Right ventricle myocardium superior (tissue), 1 donor: ENCODE measurements at regions not wholly inside any gene's neighbourhood (a gene's known extent, or its start where the extent isn't known, plus 50 kb on each side); places are given as distances from the start of the nearest gene placed in this dataset.
A peak's percentile ranks its signal among the peaks of the same experiment; 100 is the strongest.

Experiments used
- ATAC-seq: fragments of 200-7000 bp; cut with Tn5 transposase; one replicate; pipeline ENCODE4 v1.9.1; 2020; ENCODE audit warnings: mild to moderate bottlenecking; ENCODE audit not compliant: poor library complexity
- DNase-seq: peaks from one replicate; pipeline ENCODE4 v3.0.0-alpha.2; 2020
- intact Hi-C: fragments of 100-400 bp; cut with DNase I; formaldehyde crosslinking; loops from one replicate; pipeline ENCODE4 v1.11.2; 2022
- donor health status: DM: no; HTN: yes; CAD: no; lungs with severe emphysema.

DNA sequence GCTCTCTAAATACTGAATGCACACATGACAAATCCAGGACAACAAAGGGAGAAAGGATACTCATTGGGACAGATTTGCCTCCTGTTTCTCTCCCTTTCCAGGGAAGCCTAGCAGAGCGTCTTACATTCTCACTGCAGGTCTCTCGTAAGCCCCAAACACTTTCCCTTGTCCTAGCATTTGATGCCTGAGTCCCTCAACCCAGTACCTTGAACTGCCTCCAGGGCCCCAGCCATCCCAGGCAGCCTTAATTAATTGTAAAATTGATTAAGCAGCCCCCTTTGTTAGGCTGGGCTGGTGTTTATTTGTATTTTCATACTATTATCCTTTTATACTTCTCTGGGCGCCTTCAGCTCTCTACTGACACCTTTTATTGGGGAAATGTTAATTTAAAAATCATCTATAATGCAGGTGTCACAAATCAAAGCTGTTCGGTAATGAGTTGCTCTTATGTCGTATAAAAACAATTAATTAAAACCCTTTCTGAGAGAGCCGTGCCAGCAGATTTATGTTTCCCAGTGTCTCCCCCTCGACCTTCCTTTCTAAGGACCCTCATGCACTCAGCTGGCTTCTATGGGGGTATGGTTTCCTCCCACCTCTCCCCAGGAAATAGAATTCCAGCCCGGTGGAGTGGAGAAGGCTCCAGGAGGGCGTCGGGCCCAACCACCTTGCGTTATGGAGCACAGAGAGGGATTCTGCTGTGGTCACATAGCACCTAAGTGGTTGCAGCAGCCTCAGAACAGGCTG, 243.8 kb downstream of the RPS24 start:
- peak; percentile 7 for ATAC-seq
- intact Hi-C loops: no loop called here
- DNase-seq: no peak

DNA sequence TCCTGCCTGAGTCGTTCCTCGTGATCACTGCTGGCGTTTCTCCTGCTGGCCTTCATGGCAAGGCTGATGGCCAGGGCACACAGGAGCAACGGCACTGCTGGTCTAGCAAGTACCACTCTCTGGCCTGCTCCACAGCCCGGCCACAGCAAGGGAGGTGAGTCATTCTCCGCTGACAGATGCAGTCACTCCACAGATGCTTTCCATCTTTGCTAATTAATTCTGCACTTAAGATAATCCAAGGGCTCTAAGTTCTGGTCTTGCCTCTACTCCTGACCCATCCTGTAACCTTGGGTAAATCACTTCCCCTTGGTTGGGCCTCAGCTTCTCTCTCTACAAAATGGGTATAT, 244.4 kb downstream of the RPS24 start:
- peak; percentile 87 for DNase-seq
- intact Hi-C loops: no loop called here
- peak; percentile 95 for ATAC-seq

DNA sequence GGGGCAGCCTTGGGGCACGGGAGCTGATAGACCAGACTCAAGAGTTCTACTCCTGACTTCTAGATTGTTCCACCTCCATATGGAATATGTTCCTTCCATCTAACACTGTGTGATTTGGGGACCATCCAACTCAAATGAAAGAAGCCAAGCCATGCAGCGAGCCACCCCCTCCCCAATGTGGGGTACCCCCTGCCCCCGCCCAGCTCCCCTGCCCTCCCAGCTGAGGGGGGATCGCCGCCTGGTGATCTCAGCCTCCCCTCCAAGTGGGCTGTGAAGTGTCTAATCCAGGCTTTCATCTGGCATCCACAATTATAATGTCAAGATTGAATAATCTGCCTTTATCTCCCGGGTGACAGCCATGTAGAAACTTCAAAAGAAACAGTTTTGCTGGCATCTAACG, 246.1 kb downstream of the RPS24 start:
- intact Hi-C loops: no loop called here
- DNase-seq: no peak
- no peak for ATAC-seq

DNA sequence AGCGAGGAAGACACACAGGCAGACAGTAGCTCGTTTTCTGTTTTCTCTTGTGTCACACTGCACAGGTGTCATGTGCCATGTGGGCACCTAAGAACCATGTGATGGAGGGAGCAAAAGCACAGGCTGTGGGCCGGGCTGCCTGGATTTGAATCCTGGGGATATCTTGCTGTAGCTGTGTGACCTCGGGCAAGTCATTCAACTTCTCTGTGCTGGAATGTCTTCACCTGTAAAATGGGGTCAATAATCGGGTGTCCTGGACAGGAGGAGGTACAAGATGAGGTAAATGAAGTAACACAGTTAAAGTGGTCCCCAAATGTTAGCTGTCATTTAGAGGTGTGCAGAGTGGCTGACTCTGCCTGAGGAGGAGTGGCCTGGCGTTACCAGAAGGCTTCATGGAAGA, 246.9 kb downstream of the RPS24 start:
- intact Hi-C loops: no loop called here
- DNase-seq: no peak
- ATAC-seq: no peak

DNA sequence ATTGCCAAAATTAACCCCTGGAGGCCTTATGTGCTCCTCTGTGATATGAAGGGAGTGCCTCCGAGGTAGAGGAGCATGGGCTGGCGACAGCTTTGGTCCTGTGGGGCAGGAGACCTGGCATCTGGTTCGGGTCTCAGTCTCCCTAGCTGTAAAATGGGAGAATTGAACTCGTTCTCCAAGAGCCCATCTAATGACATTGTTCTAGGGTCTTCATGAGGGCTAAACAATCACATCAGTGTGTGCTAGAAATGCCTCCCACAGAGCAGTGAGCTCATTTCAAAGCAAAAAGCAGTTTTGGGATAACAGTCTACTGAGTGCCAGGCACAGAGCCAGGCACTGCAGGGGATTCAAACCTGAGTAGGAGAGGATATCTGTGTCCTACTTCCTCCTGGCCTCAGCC, 248.0 kb downstream of the RPS24 start:
- intact Hi-C loops: no loop called here
- ATAC-seq (no peak), DNase-seq (no peak)

DNA sequence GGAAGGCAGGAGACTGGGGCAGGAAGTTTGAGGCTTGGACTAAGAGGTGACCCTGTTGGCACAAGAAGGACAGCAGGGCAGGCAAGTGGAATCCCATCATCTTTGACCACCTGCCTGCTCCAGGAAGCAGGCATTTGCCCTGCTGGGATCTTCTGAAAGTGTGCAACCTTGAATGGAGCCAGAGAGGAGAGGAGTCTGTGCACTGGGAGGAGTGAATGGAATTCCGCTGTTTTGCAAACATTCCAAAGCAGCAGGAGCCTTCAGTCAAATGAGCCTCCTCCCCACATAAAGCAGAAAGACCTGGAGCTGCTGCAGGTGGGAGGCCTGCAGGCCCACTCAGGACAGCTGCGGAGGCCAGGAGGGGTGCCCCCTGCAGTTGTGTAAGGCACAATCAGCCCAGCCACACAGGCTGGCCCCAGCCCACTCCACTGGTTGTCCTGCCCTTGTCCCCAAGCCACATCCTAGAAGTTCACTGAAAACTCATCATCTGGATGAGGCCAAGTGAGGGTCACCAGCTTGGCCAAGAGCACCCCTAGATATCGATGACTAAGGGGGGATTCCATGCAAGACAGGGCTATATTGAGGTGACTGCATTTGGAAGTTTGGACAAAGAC, 249.5 kb downstream of the RPS24 start:
- intact Hi-C loops: no loop called here
- ATAC-seq (no peak), DNase-seq (no peak)

DNA sequence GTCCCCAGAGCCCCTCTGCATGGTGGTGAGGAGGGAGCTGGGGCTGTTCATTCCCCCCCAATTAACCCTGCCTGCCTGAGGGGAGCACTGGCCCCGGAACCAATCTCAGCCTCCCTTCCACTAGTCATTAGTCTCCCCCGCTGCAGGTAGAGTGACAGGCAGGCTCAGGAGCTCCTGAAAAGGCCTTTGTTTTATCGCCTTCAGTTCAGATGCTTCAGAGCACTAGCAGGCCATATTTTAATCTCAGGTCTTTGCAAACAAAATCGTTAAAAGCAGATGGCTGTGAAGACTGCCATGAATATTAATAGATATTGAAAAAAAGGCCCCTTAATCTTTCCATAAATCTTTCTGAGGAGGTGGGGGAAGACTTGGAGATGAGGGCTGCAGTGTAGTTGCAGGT, 250.7 kb downstream of the RPS24 start:
- intact Hi-C loops: no loop called here
- ATAC-seq: no peak
- DNase-seq: no peak

DNA sequence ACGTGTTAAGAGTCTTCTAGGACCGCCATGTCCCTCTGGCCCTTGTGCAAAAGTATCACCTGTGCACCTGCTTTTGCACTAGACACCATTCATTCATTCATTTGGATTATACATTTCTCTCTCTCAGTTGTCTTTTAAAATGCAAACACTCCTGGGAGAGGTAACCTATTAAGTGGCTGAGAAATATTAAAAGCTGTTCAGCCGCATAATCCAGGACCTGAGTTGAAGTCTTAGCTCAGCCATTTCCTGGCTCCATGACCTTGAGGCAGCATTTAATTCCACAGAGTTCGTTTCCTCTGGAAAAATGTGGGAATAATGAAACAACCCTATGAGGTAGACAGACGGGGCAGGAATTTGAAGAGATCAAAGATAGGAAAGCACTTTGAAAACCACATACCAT, 251.6 kb downstream of the RPS24 start:
- DNase-seq (no peak), ATAC-seq (no peak)
- intact Hi-C loops: no loop called here

DNA sequence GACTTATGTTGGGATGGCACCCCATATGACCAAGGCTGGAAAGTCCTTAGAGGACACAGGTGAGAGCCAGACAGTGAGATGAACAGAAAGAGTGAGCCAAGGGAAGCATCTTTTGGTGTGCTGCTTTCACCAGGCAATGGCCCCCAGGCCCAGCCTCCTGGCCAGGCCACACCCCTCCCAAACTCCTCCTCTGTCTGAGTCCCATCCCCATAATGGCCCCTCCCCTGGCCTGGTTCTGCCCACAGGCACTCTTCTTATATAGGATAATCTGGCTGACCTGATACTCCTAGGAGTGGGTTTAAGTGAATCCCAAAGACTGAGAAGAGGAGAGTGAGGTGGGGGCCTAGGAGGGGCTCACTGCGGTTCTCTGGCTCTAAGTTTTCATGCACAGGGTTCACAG, 252.5 kb downstream of the RPS24 start:
- intact Hi-C loops: no loop called here
- DNase-seq (no peak), ATAC-seq (no peak)

DNA sequence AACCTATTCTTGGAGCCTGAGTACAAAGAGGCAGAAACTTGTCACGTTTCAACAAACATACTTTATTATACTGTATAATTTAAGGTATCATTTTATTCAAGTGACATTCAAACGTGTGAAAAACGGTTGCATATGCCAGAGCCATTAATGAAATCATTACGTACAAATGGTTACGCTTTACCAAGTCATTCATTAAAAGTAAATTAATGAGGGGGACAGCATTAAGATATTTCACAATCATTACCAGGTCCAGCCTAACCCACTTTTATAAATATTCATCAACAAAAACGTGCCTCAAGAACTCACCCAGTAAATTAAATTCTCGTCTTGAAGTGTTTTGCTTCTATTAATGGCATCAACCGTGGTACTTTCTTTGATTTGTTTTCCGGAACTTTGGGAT, 253.0 kb downstream of the RPS24 start:
- intact Hi-C loops: no loop called here
- DNase-seq: no peak
- no peak for ATAC-seq

DNA sequence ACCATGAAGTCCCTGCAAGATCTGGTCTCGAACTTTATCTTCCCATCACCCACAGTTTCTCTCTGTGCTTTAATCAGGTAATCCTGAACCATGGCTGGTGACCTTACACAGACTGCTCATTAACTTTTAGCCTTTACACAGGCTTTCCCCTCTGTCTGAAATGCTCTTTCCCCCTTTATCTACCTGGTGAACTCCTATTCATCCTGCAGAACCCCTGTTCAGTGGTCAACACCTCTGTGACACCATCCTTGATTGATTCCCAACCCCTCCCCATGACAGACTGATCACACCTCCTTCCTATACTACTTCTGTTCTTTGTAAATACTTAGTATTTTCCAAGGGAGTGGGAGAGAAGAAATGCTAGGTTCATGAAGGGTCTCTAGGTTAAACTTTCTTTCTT, 254.0 kb downstream of the RPS24 start:
- ATAC-seq (no peak), DNase-seq (no peak)
- intact Hi-C loops: no loop called here

DNA sequence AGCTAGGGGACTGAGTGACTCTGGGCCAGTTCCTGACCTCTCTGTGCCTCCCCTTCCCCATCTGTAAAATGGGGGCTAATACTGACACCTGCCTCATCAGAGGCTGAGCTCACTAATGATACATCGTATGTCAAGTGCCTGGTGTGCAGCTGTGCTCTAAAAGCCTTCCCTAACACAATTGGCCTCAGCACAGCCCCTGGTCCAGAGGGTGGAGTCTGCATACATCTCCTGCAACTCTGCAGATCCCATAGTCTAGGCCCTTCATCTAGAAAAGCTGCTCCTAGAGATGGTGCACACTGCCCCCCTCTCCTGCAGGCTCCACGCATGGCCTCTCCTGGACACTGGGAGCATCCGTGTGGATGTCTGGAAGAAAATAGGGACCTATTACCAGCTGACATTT, 255.0 kb downstream of the RPS24 start:
- no peak for DNase-seq
- intact Hi-C loops: no loop called here
- no peak for ATAC-seq

DNA sequence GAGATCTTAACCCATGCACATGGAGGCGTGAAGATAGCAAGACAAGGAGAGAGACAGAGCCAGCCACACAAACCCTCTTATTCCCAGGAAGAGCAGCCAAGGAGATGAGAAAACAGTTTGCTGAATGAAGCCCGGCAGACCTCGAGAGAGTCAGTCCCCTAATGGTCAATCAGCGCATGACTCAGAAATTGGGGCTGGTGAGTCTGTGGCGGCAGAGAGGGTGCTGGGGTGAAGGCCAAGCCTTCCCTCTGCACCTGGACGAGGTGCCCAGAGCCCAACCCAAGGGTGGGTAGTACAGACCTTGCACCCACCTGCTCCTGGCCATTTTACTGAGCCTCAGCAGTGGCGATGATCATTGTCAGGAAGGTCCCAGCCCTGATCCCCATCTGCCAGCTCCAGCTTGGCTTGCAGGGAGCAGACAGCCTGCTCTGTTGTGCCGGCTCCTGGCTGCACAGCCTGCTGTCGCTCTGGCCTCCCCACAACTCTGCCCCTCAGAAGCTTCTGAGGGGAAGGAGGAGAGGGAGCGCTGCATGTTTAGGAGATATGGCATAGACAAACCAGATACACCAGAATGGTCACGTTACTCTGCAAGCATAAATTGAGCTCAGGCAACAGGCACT, 256.6 kb downstream of the RPS24 start:
- ATAC-seq (no peak), DNase-seq (no peak)
- intact Hi-C loops: no loop called here

DNA sequence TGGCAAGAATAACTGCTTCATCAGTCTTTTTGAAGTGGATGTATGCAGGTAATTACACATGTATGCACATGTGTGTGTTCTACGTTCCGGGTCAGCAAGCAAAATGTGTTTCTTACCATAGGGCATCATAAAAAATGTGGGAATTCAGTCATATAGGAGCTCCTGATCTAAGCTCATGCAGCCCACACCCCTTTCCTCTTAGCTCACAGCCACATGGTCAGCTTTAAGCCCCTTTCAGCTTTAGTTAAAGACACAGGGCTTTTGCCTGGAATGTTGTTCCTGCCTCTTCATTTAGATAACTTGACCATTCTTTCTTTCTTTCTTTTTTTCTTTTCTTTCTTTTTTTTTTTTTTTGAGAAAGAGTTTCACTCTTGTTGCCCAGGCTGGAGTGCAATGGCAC, 258.1 kb downstream of the RPS24 start:
- intact Hi-C loops: no loop called here
- no peak for DNase-seq
- no peak for ATAC-seq

DNA sequence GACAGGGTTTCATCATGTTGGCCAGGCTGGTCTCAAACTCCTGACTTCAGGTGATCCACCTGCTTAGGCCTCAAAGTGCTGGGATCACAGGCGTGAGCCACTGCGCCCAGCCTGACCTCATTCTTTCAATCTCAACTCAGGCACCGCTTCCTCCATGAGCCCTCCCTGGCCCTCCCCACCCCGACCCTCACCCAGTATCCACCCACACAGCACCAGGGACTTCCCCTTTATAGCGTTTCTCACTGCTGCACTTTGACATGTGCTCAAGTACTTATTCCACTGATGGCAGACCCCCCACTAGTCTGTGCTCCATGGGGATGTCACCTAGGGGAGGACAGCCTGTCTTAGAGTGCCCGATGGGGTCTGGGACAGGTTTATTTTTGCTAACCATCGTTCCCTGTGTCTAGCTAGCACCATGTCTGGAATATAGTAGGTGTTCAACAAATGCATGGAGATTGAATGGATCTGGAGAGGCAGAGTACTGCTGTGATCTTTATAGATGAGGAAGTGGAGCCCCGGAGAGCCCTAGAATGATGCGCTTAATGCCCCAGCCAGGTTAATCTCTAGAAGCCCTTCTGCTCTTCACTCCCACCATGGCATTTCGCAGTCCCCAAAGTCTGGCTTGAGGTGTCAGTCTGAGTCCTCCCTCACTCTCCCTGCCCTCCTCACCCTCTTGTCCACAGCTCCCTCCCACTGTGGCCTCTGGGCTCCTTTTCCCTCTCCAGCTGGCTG, 258.8 kb downstream of the RPS24 start:
- no peak for ATAC-seq
- intact Hi-C loops: no loop called here

DNA sequence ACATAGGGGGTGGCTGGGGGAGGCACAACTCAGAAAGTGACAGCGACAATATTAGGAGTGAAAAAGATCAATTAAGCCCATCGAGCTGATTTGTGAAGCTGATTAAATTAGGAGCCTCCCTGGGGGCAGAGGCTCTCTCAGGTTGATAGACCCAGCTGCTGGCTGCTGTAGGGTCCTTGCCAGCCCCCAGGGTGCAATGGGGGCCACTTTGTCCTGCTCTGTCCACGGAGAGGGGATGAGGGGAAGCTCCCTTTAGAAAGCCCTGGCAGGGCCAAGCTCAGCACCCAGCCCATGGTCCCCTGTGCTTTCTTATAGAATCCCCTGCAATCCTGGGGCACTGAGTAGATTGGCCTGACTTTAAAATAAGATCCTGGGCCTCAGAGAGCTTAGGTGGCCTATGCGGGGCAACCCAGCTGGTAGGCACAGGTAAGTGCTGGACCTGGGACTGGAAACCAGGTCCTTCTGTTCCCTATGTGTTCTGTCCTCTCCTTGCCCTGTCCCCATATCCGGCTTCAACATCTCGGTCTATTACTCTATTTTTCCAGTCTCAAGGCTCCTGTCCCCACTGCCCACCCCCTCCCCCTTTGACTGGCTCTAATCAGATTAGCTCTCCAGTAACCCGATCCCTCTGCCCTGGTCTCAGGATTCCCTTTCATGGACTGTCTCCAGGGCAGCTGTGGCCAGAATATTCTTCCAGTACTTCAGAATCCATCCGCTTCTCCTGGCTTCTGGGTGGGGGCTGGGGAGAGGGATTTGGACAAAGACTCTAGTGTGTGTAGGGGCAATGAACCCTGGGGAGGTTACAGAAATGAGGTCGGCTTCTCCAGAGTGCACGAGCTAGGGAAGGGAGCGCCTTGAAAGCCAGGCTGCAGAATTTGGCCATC, 259.6 kb downstream of the RPS24 start:
- intact Hi-C loops: no loop called here
- DNase-seq: no peak
- no peak for ATAC-seq

More for the DNA sequence above, 258.8 kb downstream of the RPS24 start:
- no peak for DNase-seq

DNA sequence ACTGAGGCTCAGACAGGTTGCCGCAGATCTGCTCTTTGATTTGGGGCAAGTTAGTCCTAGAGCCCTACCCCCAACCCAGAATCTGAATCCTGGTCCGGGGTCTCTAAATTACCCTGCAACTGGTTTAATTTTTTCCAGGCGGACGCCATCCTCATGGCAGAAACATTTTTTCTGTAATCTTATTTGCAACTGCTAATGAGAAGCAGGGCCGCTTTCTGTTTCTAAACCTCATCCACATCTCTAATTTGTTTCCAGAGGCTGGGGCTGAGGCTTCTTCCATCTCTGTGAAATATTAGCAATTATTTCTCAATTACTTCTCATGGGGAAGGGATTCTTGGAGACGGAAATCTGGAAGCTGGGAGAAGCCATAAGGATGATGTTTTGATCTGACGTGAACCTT, 261.6 kb downstream of the RPS24 start:
- no peak for ATAC-seq
- DNase-seq: no peak
- intact Hi-C loops: no loop called here

DNA sequence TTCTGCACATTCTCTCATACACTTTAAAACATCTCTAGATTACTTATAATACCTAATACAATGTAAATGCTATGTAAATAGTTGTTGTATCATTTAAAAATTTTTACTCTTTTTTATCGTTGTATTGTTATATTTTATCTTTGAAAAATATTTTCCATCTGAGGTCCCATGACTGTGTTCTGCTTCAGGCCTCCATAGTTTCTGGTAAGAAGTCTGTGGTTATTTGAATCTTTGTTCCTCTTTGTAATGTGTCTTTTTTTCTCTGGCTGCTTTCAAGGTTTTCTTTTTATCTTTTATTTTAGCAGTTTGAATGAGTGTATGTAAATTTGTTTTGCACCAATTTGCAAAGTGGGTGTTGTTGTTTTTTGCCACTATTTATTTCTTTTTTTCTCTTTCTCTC, 263.1 kb downstream of the RPS24 start:
- ATAC-seq (no peak), DNase-seq (no peak)
- intact Hi-C loops: no loop called here

DNA sequence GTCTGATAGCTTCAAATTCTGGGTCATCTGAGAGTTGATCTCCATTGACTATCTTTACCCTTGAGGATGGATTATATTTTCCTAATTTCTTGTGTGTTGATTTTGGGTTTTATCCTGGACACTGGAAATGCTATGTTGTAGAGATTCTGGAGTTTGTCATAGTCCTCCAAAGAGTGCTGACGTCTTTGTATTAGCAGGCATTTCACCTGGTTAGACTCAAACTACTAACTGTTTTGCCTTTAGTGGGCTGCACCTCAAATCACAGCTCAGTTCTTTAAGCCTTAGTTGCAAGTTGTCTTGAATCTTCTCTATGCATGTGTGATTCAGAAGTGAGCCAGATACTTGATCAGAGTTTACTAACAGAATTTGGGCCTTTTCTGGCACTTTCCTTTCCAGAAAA, 264.3 kb downstream of the RPS24 start:
- no peak for ATAC-seq
- no peak for DNase-seq
- intact Hi-C loops: no loop called here
